HL-60/S4 (cell line): ENCODE measurements at regions not wholly inside any gene's neighbourhood (a gene's known extent, or its start where the extent isn't known, plus 50 kb on each side); places are given as distances from the start of the nearest gene placed in this dataset.
"Not testable (repeated sequence)": the region's sequence is repeated elsewhere in the genome, so short reads cannot be mapped to it uniquely, and the experiment has no call there.

Source experiments
- in situ Hi-C: fragments of 300-500 bp; cut with MboI; formaldehyde crosslinking; loops from 2 replicates; pipeline ENCODE4 v1.14.3; 2022; ENCODE audit warnings: low sequenced_read_pairs

- in situ Hi-C loops, result loop anchor here (25.0 kb wide), 1 partner anchor 545 kb away; no protein-coding TSS in a partner anchor
These were observed 80.4 kb upstream of the ZCCHC2 start for GRCh38 chr18:62442391-62442790.

GRCh38 chr18:62445386-62445917 is 77.4 kb upstream of the ZCCHC2 start:
- in situ Hi-C loops, result loop anchor here (25.0 kb wide), 1 partner anchor 542 kb away; no protein-coding TSS in a partner anchor

- in situ Hi-C loops, result loop anchor here (25.0 kb wide), 1 partner anchor 541 kb away; no protein-coding TSS in a partner anchor
These were observed 76.3 kb upstream of the ZCCHC2 start for GRCh38 chr18:62446511-62446910.

GRCh38 chr18:62447652-62448051 is 75.2 kb upstream of the ZCCHC2 start:
- in situ Hi-C loops, result loop anchor here (25.0 kb wide), 1 partner anchor 540 kb away; no protein-coding TSS in a partner anchor

GRCh38 chr18:62448426-62448825 is 74.4 kb upstream of the ZCCHC2 start:
- in situ Hi-C loops, result loop anchor here (25.0 kb wide), 1 partner anchor 539 kb away; no protein-coding TSS in a partner anchor

GRCh38 chr18:62449490-62450104 is 73.2 kb upstream of the ZCCHC2 start:
- in situ Hi-C loops, result loop anchor here (25.0 kb wide), 1 partner anchor 538 kb away; no protein-coding TSS in a partner anchor

GRCh38 chr18:62450175-62450545 is 72.7 kb upstream of the ZCCHC2 start:
- in situ Hi-C loops, result no loop called here

- in situ Hi-C loops, result no loop called here
These were observed 72.0 kb upstream of the ZCCHC2 start for GRCh38 chr18:62450546-62451410.

- in situ Hi-C loops, result no loop called here
These were observed 70.5 kb upstream of the ZCCHC2 start for GRCh38 chr18:62452280-62452831.

GRCh38 chr18:62453864-62454263 is 69.0 kb upstream of the ZCCHC2 start:
- in situ Hi-C loops, result no loop called here

- in situ Hi-C loops, result no loop called here
These were observed 68.3 kb upstream of the ZCCHC2 start for GRCh38 chr18:62454527-62454926.

GRCh38 chr18:62455222-62455621 is 67.6 kb upstream of the ZCCHC2 start:
- in situ Hi-C loops, result no loop called here

GRCh38 chr18:62457877-62458276 is 64.9 kb upstream of the ZCCHC2 start:
- in situ Hi-C loops, result no loop called here

GRCh38 chr18:62458346-62458745 is 64.5 kb upstream of the ZCCHC2 start:
- in situ Hi-C loops, result no loop called here

GRCh38 chr18:62458868-62459716 is 63.7 kb upstream of the ZCCHC2 start:
- in situ Hi-C loops, result no loop called here

- in situ Hi-C loops, result no loop called here
These were observed 61.9 kb upstream of the ZCCHC2 start for GRCh38 chr18:62460851-62461300.

- in situ Hi-C loops, result no loop called here
These were observed 61.2 kb upstream of the ZCCHC2 start for GRCh38 chr18:62461591-62461990.

- in situ Hi-C loops, result no loop called here
These were observed 58.6 kb upstream of the ZCCHC2 start for GRCh38 chr18:62464266-62464665.

GRCh38 chr18:62469131-62469530 is 53.7 kb upstream of the ZCCHC2 start:
- in situ Hi-C loops, result not testable (repeated sequence)
